HG03520 (cell line): ENCODE measurements at regions not wholly inside any gene's neighbourhood (a gene's known extent, or its start where the extent isn't known, plus 50 kb on each side); places are given as distances from the start of the nearest gene placed in this dataset.

Experiments used
- ATAC-seq: cut with Tn5 transposase; IDR thresholded peaks from one replicate; pipeline ENCODE4 v1.9.1; 2021; ENCODE audit warnings: mild to moderate bottlenecking, moderate library complexity; ENCODE audit not compliant: unreplicated experiment

DNA sequence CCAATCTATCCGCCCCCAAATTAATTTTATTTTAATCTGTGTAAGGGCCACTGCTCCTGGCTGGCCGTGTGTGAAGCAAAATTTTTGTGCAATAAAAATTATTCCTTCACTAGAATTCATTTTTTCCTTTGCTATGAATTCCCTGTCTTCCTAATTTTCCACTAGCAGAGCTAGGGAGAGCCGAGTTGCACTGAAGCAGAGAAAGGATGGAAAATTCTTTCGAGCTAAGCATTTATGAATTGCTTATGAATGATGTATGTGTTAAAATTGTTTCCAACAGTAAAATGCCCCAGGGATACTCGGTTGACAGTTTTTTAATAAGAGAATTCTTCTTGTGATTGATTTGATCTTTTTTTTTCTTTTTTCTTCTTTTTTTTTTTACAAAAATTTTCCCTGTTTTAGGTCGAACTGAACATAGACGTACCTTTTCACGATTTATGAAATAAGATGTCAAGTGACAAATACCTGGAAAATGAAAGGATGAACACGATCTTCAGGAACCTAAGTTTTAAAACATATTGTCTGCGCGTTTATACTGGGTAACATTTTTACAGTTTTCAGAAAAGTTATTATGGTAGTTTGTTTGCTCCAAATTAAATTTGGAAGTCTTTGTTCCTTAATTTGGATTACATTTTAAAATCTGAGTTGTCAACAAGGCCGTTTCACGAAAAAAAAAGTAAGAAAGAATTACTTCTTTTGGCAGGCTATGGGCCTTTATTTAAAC lies 288.8 kb upstream of the NFE2L3 start:
- no peak for ATAC-seq

DNA sequence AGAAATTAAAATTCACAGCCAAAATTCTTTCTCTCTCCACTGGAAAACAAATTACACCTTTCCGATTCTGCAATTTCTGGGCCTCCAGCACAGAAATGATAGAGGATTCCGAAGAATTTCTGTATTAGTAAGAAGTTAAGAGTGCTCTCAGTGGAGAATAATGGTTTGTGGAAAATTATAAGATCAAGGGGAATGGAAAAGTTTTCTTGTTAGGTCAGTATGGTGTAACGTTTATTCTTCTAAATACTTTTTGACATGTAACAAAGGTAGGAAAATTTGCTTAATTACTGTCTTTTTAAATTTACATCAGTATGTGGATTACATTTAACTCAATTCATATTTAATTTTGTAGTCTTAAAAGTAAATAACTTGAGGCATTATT lies 288.3 kb upstream of the NFE2L3 start:
- no peak for ATAC-seq

DNA sequence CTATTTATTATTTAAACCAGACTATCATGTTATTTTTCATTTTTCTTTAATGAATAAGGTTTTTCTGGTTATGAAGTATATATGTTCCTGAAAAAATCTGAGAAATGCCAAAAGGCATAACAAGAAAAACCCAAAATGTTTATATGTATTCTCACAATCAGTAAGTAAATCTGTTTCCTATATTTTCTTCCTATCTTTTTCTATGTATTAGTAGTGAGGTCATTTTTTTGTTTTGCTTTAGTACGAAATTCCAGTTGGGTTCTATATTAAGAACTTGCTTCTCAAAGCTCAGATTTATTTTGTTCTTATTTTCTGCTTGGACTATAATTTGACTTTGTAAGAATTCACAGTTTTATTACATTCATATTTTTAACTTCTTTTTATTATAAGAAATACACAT lies 287.5 kb upstream of the NFE2L3 start:
- no peak for ATAC-seq

DNA sequence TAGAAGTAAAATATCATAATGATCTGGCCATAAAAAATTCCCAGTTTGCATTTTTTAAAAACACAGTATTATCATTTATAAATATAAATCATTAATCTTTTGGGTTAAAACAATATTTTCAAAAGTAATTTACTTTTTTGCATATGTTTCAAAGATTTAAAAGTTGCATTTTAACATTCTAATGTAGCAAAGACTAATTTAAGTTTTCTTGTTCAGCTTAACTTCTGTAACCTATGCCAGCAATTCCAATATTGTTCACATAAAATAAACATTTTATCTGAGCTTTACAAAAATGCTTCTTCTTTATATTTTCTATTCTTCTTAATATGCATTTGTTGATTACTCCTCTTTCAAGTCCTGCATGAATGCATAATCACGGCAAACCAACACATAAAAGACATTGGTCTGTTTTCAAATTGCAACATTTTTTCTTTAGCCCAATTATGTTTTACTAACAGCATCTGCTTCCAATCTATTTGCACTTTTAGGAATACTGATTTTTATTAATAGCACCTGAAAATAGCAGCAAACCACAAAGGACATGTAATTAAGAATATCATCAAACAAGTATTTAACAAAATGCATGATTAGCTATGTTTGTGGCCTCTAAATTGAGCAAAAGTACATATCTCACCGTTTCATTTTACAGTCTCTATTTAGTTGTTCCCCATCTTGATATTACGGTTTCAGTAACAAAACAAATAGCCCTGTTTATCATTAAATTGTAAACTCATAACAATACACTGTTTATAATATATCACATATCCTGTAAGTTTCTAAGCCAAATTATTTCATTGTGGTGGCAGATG lies 286.9 kb upstream of the NFE2L3 start:
- ATAC-seq = no peak

DNA sequence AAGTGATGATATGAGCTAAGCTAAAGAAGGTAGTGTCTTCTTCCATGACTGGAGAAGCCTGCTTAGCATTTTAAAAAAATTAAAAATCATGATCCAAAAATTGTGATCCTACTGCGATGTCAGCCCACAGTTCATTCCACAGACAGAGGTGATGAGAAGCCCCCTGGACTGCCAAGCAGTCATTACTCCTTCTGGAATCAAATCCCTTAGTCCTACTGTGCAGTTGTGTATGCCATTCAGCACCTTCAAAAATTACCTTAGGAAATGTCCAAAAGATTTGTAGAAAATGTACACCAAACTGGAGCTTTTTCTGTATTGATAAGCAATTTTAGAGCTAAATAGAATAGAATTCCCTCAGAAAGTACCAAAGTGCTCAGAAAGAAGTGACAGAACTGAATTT lies 283.5 kb upstream of the NFE2L3 start:
- no peak for ATAC-seq

DNA sequence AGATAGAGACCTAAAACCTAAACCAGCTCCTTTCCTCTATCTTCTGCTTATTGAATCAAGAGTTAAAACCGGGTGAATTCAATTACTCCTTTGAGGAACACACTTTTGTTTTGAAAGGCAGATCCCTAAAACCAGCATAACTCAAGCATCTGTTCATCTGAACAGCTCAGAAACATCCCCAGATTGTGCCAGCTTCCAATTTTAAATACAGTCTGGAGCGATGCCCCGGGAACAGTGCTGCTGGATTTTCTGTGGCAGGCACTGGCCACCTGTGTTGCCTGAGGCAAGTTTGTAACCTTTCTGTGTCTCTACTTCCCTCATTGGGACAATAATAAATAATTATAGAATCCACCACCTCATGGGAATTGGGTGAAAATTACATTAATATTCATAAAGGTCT lies 281.4 kb upstream of the NFE2L3 start:
- ATAC-seq = no peak

DNA sequence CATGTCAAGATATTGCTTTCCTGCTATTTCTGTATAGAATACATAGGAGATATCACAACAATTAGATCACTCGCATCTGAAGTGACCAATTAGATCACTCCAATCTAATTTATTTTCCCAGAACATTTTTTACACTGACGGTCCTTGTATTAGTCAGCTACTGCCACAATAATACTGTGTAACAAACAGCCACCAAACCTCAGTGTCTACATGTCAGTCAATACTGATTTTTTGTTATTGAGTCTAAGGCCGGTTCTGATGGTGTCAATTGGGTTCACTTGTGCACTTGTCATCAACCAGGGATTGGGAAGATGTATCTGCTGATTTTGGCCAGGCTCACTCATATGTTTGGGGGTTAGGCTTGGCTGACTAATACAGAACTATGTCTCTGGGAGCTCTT lies 275.9 kb upstream of the NFE2L3 start:
- ATAC-seq = no peak

DNA sequence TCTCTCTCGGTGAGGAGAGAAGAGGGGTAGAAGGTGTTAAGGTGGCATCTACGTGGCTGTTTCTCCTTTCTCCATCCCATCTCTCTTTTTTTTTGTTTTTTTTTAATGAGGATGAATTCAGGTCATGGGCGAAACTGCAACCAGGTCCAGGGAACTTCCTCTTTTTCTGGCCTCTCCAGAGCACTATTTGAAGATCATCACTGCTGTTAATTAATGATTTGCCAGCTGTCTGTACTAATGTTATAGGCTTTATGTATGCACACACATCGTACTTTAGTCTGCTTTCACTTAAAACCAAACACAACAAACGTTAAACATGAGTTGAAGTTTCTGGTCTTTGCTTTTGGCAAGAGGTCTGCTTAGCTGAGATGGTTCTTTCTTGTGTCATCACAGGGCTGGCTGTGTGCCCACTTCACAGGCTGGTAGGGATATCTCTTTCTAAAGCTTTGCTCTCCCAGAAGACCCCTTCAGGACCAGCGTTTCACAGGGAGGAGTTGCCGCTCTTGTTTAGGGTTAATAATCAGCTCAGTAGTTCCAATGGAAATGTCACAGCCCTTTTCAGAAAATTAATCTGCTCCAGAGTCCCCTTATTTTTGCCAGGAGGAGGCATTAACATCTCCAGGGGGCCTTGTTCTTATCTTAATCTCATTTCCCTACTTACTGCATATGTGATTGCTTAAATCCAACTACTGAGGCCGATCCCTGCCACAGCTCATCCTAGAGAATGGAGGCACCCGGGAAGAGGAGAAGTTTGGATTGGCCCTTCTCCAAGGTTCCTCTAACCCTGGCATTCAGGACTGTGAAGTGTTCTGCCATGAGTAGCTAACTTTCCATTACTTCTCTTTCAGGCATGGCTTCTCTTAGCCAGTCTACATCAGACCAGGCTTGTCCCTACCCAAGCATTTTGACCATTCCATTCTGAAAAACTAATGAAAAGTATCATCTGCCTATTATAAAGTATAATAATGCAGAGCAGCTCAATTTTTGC lies 273.9 kb upstream of the NFE2L3 start:
- no peak for ATAC-seq

DNA sequence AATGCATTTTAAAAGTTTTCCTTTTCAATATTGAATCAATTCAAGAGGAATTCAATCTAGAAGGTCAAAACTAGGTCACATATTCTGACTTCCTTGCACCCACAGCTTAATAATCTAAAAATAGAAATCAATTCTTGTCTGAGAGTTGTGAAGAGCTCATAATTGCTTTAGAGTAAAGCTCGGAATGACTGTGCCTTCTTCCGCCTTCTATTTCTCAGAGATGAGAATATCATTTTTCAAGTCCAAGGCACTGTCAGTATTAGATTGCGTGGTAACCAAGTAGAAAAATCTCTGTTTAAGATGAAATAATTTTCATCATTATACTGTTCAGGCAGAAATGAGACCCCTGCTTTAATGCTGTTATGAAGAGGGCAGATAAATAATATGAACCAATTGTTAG lies 272.2 kb upstream of the NFE2L3 start:
- ATAC-seq = no peak

DNA sequence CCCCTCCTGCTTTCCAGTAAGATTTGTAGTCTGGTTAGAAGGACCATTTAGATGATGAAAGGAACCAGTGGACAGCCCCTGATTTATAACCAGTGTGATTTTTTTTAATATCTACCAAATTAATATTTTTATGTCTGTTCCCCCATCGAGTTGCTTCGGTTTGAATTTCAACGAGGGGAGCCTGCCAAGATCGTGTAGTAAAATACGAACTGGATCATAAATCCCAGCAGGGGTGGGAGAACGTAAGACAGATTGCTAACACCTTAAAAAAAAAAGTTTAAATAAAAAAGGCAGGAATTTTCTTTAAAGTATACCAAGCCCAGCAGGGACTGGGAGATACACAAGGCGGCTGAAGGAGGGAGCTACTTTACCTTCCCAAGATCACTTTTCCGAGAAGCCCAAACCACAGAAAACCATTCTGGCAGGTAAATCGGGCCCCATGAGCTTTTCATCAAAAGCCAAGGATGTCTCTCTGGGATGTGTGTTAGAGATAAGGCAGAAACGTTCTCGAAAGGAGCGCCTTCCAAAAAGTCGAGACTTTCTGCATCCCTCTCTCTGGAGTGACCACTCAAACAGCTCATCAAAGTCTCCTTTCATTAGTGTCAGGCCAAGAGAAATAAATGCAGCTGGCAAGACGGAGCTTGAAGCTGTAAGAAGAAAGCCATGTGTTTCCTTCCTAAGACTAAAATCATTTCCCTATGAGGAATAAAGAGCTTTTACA lies 270.5 kb upstream of the NFE2L3 start:
- no peak for ATAC-seq

DNA sequence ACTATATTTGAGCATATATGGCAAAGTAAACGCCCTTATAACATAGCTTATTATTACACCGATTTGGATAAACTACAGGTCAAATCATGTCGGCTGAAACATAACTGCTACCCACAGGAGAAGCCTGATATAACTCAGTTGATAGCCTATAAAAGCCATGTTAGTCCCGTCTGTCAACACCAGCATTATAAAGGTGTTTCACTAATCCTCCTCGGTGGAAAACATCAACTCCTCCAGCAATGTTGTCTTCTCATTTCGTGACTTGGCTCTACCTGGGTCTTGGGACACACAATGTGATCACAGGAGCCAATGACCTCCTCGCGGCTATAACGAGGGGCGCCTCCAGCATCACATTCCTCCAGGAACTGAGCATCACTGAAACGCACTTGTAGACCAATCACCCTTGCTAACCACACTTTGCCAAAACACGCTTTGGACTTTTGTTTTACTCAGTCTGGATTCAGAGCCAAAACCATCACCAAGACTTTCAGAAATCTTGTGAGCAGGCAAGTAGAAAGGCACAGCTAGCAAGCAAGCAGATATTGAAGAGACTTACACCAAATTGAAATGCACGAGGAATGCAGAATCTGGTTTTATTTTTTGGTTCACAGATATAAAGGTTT lies 269.7 kb upstream of the NFE2L3 start:
- ATAC-seq = no peak

DNA sequence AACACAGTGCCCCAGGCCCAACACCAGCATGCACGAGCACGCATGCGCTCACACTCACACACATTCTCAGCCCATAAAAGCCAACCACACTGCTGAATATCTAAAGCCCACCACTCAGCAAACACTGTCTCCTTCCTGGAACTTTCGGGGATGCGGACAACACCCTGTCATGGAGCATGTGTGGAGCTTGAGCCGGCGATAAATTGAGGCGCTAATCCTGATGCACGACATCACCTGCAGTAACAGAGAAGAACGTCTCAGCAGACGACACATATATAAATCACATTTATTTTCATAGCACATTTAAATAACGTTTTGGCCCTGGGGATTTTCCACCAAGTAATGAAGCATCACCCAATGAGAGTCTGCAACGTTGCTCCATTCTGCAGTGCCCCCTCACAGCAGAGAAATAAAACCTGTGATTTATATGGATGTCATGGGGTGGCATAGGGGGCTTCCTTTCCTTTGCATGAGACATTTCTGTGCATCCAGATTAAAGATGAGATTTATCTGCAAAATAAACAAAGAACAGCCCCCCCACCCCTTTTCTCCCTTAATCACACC lies 267.7 kb upstream of the NFE2L3 start:
- no peak for ATAC-seq

DNA sequence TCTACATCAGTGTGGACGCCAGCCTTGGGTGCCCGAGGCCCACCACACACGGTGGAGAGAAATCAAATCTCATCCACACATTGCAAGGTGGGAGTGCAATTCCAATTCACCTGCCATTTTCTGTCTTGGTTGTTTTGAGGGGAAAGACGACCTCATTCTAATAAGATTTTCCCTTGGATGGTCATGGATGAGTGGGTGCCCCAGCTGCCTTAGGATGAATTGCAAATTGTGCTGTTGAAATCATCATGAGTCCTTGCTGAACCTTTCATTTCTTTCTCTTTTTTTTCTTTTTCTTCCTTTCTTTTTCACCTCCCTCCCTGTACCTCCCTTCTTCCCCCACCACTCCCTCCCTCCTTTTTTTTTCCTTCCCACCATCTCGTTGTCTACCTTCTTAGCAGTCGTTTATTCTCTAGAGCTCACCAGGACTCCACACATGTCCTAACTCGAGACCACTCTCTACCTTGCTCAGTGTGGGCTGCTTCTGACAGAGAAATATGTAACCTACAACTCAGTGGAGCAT lies 266.9 kb upstream of the NFE2L3 start:
- no peak for ATAC-seq

DNA sequence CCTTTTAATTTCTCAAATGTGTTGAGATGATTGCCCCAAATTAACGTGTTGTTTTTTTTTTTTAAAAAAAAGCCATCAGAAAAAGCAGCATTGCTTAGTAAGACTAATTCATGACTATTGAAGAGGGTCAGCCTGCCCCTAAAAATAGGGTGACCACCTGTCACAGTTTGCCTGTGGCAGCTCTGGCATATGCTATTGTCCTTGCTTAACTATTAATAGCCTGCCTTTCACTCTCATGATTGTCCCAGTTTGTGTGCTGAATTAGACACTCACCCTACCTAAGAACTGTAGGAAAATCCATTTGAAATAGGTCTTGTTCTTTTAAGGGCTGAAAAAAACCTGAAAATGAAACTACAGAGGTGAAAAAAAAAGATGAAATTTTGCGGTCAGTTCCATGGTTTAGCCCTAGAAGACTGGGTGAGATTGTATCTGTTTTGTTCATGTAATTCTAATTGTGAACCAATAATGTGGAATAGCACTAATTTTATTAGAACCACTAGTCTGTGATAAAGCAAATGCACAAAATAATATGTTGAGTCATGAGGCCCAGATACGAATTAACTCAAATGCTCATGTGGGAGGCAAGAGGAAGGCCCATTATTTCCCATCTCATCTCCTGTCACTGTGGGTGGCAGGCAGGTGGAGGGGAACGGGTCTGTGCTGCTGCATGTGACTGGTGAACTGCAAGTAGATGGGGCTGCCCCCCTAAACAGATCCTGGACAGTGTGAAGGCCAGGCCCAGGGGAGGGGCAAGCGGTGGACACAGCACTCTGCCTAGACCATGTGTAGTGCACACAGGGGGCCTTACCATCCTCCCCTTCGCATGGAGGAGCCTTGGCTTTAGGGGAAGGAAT lies 265.4 kb upstream of the NFE2L3 start:
- no peak for ATAC-seq

DNA sequence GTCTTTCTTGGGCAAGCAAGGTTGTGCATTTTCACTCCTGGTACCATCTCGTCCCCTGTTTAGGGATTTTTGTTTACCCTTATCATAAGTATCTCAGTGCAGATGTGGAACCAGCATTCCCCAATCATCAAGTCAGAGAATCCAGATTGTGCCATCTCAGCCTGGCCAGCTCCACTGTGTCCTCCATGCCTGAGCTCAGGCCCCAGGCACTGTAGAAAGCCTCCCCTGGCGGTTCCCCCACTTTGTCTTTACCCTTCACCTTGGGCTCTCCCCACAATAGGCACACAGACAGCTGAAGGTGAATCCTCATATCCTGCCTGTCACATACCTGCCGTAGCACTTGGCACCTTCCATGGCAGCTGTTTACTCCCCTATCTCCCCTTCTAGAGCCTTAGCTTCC lies 264.7 kb upstream of the NFE2L3 start:
- no peak for ATAC-seq

DNA sequence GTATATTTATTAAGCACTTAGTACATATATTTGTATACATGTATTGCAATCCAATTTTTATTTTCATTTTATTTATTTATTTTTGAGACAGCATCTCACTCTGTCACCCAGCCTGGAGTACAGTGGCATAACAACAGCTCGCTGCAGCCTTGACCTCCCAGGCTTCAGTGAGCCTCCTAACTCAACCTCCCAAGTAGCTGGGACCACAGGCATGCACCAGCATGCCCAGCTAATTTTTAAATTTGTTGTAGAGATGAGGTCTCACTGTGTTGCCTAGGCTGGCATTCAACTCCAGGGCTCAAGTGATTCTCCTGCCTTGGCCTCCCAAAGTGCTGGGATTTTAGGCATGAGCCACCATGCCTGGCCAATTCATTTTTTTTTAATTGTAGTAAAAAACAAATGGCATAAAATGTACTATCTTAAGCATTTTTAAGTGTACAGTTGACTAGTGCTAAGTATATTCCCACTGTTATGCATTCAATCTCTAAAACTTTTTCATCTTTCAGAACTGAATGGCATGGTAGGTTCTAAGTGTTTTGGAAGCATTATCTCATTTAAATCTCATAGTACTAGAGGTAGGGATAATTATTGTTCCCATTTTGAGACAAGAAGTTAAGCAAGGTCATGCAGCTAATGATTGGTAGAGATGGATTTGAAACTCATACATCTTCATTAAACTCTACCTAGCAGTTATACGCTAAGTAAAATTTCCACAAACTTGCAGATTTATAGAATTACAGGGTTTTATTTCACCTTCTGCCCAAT lies 264.0 kb upstream of the NFE2L3 start:
- ATAC-seq = no peak

DNA sequence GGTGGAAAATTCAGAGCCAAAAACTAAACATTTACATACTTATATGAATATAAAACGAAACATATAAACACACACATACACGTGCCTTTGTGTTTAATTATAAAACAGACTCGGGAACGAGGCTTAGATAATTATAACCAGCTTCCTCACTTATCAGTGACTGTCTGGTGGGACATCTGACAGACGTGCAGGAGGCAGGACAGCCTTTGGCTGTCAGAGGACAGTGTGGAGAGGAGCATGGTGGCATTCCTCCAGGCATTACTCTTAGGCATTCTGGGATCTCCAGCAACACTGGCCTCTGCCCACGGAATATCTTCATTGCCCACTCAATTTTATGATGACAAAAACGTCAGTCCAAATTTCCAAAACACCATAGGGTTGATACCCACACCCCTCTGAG lies 262.2 kb upstream of the NFE2L3 start:
- ATAC-seq = no peak

DNA sequence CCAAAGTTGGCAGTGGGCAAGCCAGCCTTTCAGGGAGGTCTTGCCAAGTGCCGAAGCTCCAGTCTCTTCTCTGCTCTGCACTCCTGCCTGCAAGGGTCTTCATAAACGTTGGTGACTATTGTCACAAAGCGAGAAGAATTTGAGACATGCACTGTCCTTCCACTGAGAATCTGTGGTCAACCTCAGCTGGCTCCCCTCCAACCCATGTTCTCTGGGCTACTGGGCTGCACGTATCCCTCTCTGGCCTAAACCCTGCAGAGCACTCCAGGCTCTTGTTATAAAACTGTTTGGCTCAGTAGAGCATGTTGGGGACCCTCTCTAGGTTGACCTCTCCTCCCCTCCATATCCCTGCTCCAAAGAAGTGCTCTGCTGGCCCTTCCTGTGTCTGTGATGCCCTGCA lies 260.4 kb upstream of the NFE2L3 start:
- no peak for ATAC-seq
